GM18867 (cell line): ENCODE measurements at regions not wholly inside any gene's neighbourhood (a gene's known extent, or its start where the extent isn't known, plus 50 kb on each side); places are given as distances from the start of the nearest gene placed in this dataset.

ENCODE experiments used
- ATAC-seq: cut with Tn5 transposase; IDR thresholded peaks from one replicate; pipeline ENCODE4 v1.9.1; 2021; ENCODE audit warnings: mild to moderate bottlenecking, moderate library complexity; ENCODE audit not compliant: unreplicated experiment

- no peak for ATAC-seq
Measured at GRCh38 chr4:19728773-19729172, 522.9 kb upstream of the SLIT2 start.

GRCh38 chr4:19727141-19727540, 524.6 kb upstream of the SLIT2 start:
- ATAC-seq, result no peak

GRCh38 chr4:19725130-19725529, 526.6 kb upstream of the SLIT2 start:
- no peak for ATAC-seq

GRCh38 chr4:19722404-19722803, 529.3 kb upstream of the SLIT2 start:
- ATAC-seq, result no peak

GRCh38 chr4:19721587-19721986, 530.1 kb upstream of the SLIT2 start:
- ATAC-seq, result no peak

- no peak for ATAC-seq
Measured at GRCh38 chr4:19720610-19721009, 531.1 kb upstream of the SLIT2 start.

- no peak for ATAC-seq
Measured at GRCh38 chr4:19720190-19720589, 531.5 kb upstream of the SLIT2 start.

- no peak for ATAC-seq
Measured at GRCh38 chr4:19711871-19712270, 539.8 kb upstream of the SLIT2 start.

- ATAC-seq, result no peak
Measured at GRCh38 chr4:19707876-19708275, 543.8 kb upstream of the SLIT2 start.

- ATAC-seq, result no peak
Measured at GRCh38 chr4:19703391-19703790, 548.3 kb upstream of the SLIT2 start.

- ATAC-seq, result no peak
Measured at GRCh38 chr4:19700992-19701391, 550.7 kb upstream of the SLIT2 start.

GRCh38 chr4:19698961-19699360, 552.7 kb upstream of the SLIT2 start:
- no peak for ATAC-seq

GRCh38 chr4:19694812-19695211, 556.9 kb upstream of the SLIT2 start:
- ATAC-seq, result no peak

- ATAC-seq, result no peak
Measured at GRCh38 chr4:19693936-19694570, 557.7 kb upstream of the SLIT2 start.

- no peak for ATAC-seq
Measured at GRCh38 chr4:19689511-19689910, 562.2 kb upstream of the SLIT2 start.

GRCh38 chr4:19686456-19686855, 565.2 kb upstream of the SLIT2 start:
- no peak for ATAC-seq

GRCh38 chr4:19684084-19684483, 567.6 kb upstream of the SLIT2 start:
- no peak for ATAC-seq

- no peak for ATAC-seq
Measured at GRCh38 chr4:19683426-19683825, 568.3 kb upstream of the SLIT2 start.

GRCh38 chr4:19677211-19677610, 574.5 kb upstream of the SLIT2 start:
- ATAC-seq, result no peak

- no peak for ATAC-seq
Measured at GRCh38 chr4:19675172-19675811, 576.4 kb upstream of the SLIT2 start.

GRCh38 chr4:19659101-19659500, 592.6 kb upstream of the SLIT2 start:
- no peak for ATAC-seq

- no peak for ATAC-seq
Measured at GRCh38 chr4:19657856-19658255, 593.8 kb upstream of the SLIT2 start.

- ATAC-seq, result no peak
Measured at GRCh38 chr4:19655666-19656065, 596.0 kb upstream of the SLIT2 start.
